Astrocyte of the spinal cord (primary cell): ENCODE measurements at regions not wholly inside any gene's neighbourhood (a gene's known extent, or its start where the extent isn't known, plus 50 kb on each side); places are given as distances from the start of the nearest gene placed in this dataset.

Experiments used
- DNase-seq: peaks from one replicate; pipeline ENCODE4 v3.0.0; 2011; ENCODE audit warnings: low read depth, low spot score
- H3K4me3 ChIP-seq: 2 replicates; pipeline ENCODE4 v1.5.1; 2011; ENCODE audit warnings: low read depth, mild to moderate bottlenecking, low read length, moderate library complexity
- in situ Hi-C: cut with HindIII; loops from 2 replicates; pipeline ENCODE4 v1.10.0; 2017; ENCODE audit warnings: low sequenced_read_pairs
- TF ChIP-seq, protein P1 (sequence below): IDR thresholded peaks from 2 replicates; pipeline ENCODE4 v1.5.1; 2012; ENCODE audit warnings: low read depth, mild to moderate bottlenecking, low read length, inconsistent platforms

DNA sequence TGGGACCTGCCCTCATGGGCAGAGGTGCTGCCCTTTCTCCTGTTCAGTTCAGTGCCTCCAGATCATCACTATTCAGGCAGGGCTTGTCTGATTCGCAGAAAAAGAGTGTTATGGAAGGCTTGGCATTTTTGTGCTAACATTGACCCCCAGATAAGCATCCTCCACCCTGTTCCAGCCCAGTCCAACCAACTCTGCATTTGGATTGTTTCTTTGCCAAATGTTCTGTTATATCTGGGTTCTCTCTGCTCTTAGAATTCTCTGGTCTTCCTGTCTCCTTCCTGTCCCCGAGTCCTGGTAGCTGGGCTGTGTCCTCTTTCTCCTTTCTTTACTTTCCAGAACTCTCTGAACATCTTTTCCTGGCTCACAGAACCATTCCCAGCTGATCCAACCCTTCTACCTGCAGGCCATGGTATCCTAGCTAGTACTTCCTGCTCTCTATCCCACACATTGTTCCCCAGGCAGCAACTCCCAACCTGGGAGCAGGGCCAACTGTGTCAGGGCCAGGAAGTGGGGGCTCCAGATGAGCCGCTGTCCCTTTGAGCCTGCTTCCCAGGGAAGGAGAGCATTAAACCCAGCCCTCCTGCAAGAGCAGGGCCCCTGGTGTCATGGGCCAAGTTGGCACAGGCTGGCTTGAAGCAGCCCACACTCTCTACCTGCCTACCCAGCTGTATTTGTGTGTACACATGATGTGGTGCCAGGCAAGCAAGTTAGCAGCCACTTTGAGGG is 280.7 kb upstream of the CADM1 start:
- no peak for DNase-seq
- H3K4me3 ChIP-seq = no peak overlapping the region
- in situ Hi-C loops = no loop called here
- TF ChIP-seq, protein P1, sequence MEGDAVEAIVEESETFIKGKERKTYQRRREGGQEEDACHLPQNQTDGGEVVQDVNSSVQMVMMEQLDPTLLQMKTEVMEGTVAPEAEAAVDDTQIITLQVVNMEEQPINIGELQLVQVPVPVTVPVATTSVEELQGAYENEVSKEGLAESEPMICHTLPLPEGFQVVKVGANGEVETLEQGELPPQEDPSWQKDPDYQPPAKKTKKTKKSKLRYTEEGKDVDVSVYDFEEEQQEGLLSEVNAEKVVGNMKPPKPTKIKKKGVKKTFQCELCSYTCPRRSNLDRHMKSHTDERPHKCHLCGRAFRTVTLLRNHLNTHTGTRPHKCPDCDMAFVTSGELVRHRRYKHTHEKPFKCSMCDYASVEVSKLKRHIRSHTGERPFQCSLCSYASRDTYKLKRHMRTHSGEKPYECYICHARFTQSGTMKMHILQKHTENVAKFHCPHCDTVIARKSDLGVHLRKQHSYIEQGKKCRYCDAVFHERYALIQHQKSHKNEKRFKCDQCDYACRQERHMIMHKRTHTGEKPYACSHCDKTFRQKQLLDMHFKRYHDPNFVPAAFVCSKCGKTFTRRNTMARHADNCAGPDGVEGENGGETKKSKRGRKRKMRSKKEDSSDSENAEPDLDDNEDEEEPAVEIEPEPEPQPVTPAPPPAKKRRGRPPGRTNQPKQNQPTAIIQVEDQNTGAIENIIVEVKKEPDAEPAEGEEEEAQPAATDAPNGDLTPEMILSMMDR = no peak

DNA sequence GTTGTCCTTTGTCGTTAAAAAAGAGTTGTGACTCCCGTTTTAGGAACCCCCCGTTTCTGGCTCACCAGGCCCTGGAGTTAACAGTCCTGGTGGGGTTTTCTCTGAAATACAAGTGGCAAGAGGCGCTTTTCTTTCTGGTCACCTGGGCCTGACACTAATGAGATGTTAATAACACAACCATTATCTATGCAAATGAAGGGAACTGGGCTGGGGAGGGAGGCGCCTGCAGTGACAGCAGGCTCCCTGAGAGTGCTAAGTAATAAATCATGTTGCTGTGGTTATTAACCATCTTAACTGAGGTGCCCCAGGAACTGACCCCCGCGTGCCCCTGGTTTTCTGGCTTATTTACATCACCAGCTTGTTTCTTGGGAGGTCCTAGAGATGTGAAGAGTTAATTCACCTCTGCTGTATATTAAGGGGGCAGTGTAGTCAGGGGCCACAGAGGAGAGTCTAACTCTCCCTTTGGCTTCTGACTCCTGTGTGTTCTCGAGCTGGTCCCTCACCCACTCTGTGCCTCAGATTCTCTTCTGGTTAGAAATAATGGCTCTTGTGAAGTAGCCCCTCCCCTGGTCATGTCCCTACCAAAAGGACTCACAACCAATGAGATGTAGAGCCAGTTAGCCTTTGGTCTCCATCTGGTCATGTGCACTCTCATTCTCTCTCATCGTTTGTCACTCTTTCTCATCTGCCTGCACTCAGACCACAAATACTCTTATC is 276.6 kb upstream of the CADM1 start:
- H3K4me3 ChIP-seq = no peak overlapping the region
- DNase-seq = no peak
- in situ Hi-C loops = no loop called here
- TF ChIP-seq, protein P1 = no peak

DNA sequence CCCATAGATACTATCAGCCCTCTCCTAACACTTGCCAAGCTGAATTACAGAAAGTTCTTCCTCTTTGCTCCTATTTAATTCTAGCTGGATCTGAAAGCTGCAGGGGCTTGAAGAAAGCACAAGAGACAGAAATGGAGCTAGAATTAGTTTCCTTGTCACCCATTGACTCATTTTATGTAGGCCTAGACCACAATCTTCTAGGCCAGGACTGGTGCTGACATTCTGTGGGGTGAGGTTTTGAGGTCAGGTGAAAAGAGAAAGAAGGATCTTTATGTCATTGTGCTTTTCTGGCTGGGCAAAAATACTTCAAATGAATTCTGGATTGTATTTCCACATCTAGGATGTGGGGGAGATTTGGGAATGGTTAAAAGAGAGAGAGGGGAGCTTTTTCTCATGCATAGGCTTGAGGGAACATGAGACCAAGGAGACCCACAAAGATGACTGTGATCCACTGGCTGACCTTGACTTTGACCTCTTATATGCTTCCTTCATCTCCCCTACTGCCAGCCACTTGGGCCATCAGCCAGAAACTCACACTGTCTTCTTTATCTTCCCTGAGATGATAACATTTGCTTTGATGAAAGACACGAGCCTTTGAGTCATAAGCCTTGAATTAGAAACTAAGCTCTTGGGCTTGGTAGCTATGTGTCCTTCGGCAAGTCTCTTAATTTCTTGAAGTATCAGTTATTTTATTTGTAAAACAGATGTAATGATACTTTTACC is 274.9 kb upstream of the CADM1 start:
- TF ChIP-seq, protein P1 = no peak
- in situ Hi-C loops = no loop called here
- no peak for DNase-seq
- H3K4me3 ChIP-seq = no peak overlapping the region

DNA sequence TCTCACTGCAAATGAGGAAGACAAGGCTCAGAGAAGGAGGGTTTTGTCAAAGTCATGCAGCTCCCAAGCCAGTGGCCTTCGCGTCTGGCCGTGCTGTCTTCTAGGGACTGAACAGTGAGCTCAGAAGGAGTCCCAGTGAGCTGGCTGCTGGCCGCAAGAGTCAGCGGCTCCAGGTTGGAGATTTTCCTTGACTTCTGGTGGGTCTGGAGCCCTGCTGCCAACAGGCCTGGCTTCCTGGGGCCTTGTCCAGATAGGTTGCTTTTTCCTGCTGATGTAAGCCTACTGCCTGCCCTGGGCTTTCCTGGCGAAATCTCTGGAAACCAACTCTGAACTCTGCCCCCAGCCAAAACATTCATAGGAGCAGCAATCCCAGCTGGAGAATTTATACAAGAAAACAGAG is 272.7 kb upstream of the CADM1 start:
- in situ Hi-C loops = no loop called here
- no peak overlapping the region for H3K4me3 ChIP-seq
- TF ChIP-seq, protein P1 = no peak
- no peak for DNase-seq

DNA sequence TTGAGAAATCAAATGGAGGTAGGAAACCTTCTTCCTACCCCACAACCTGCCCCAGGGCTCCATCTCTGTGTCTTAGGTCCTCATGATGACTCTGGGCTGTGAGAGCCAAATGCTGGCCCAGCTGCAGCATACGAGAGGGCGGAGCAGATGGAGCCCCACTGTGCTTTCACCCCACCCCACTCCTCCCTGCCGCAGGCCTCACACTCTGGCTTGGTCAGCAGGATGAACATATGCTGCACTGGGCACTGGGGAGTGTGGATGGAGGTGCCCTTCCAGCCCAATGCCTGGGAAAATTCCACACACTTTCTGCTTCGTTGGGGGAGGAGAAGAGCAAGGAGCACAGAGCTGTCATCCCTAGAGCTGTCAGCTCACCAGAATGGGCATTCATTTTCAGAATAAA is 271.6 kb upstream of the CADM1 start:
- TF ChIP-seq, protein P1 = no peak
- H3K4me3 ChIP-seq = no peak overlapping the region
- in situ Hi-C loops = no loop called here

DNA sequence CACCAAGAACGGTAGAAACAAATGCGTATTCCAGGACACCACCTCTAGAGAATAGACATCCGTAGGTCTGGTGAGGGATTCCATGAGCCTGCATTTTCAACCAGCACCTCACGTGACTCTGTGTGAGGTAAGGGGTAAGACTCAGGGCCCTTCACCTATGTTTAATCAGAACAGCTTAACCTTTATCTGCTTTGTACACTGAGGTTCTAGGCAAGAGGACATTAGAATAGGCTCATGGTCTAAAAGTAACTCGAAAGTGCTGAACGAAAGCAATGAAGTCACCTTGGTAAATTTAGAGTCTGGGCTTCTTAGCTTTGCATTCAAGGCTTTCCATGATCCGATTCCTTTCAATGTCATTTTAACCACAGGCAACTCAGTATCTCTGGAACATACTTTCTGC is 270.5 kb upstream of the CADM1 start:
- H3K4me3 ChIP-seq = no peak overlapping the region
- in situ Hi-C loops = no loop called here
- no peak for DNase-seq
- TF ChIP-seq, protein P1 = no peak

More for the DNA sequence above, 271.6 kb upstream of the CADM1 start:
- DNase-seq = no peak
